DND-41 (cell line): ENCODE measurements at regions not wholly inside any gene's neighbourhood (a gene's known extent, or its start where the extent isn't known, plus 50 kb on each side); places are given as distances from the start of the nearest gene placed in this dataset.

Source experiments
- CTCF ChIP-seq: IDR thresholded peaks from 2 replicates; pipeline ENCODE4 v1.5.1; 2012; ENCODE audit warnings: borderline replicate concordance, low read length, moderate library complexity, mild to moderate bottlenecking; ENCODE audit not compliant: poor library complexity, severe bottlenecking; ENCODE audit errors: extremely low read depth
- EZH2 ChIP-seq: IDR thresholded peaks from 3 replicates; pipeline ENCODE4 v1.6.1; 2012; ENCODE audit warnings: borderline replicate concordance, low read depth, mild to moderate bottlenecking, moderate library complexity, low read length, inconsistent platforms; ENCODE audit not compliant: severe bottlenecking

DNA sequence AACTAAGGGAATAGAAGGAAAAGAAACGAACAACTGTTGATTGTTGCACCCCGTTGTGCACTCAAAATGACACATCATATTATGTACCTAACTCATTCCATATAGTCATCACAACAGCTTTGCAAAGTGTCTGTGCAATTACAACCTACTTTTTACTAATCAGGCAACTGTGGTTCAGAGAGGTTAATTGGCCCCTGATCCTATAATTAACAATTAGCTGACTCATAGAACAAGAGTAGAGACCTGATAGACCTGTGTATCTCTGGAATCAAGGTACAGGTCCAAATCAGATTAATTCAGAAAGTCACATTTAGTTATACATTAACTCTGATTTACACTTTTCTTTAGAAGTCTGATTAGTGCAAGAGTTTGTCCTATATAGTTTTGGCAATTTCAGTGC is 122.5 kb upstream of the CDK13 start:
- TF ChIP-seq CTCF (no peak), EZH2 (no peak)
